SK-N-SH treated with all-trans-retinoic acid at 6 μM for 48 hours (cell line): ENCODE measurements at regions not wholly inside any gene's neighbourhood (a gene's known extent, or its start where the extent isn't known, plus 50 kb on each side); places are given as distances from the start of the nearest gene placed in this dataset.

Experiments
- ARNTL ChIP-seq: fragments of 450-650 bp; formaldehyde crosslinking; IDR thresholded peaks from 2 replicates; pipeline ENCODE4 v1.5.0; 2020; ENCODE audit warnings: low read depth, mild to moderate bottlenecking, moderate library complexity, borderline replicate concordance
- RARB ChIP-seq: fragments of 250-450 bp; sonication (Bioruptor Pico); IDR thresholded peaks from 2 replicates; pipeline ENCODE4 v1.8.0; 2021; ENCODE audit warnings: mild to moderate bottlenecking, moderate library complexity
- ZFP3 ChIP-seq: fragments of 250-450 bp; sonication (Bioruptor Pico); IDR thresholded peaks from 2 replicates; pipeline ENCODE4 v1.5.0; 2020; ENCODE audit warnings: mild to moderate bottlenecking, moderate library complexity
- ZNF8 ChIP-seq: fragments of 450-650 bp; formaldehyde crosslinking; IDR thresholded peaks from 2 replicates; pipeline ENCODE4 v1.5.0; 2020; ENCODE audit warnings: mild to moderate bottlenecking, moderate library complexity
- TF ChIP-seq, protein P1 (sequence below): fragments of 250-450 bp; sonication (Bioruptor Pico); IDR thresholded peaks from 2 replicates; pipeline ENCODE4 v1.8.0; 2021; ENCODE audit warnings: low read depth, mild to moderate bottlenecking, moderate library complexity, borderline replicate concordance
- TF ChIP-seq, protein P2 (sequence below): fragments of 250-450 bp; sonication (Bioruptor Pico); IDR thresholded peaks from 2 replicates; pipeline ENCODE4 v1.5.1; 2020; ENCODE audit warnings: low read depth, mild to moderate bottlenecking, moderate library complexity

DNA sequence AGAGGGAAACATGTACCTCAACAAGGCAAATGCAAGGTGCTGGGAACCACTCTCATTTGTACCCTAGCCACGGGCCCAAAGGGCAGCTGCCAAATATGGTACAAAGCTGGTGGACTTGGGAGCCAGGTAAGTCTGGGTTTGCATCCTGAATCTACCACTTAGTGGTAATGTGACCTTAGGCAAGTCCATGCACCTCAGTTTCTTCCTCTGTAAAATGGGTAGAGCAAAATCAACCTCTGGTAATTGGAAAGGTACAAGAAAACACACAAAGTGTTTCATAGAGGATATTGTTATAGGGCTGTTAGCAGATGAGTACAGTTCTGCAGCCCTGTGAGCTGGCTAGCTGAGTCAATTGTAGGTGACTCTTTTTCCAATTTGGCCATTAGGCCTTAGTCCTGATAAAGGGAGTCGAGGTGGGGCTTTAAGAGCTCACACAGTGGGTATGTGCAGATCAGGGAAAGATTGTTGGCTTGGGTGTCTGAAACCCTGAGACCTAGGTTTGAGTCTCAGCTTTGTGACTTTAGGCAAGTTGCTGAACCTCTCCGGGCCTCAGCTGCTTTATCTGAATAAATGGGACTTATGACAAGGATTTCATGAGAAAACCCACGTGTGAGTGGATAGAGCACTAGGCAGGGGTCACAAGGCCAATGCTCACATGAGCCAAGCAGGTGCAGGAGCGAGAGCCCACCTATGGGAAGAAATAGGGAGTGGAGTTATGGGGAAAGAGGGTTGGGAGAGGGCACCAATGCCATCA, 121.3 kb upstream of the GDF10 start:
- TF ChIP-seq, protein P1, sequence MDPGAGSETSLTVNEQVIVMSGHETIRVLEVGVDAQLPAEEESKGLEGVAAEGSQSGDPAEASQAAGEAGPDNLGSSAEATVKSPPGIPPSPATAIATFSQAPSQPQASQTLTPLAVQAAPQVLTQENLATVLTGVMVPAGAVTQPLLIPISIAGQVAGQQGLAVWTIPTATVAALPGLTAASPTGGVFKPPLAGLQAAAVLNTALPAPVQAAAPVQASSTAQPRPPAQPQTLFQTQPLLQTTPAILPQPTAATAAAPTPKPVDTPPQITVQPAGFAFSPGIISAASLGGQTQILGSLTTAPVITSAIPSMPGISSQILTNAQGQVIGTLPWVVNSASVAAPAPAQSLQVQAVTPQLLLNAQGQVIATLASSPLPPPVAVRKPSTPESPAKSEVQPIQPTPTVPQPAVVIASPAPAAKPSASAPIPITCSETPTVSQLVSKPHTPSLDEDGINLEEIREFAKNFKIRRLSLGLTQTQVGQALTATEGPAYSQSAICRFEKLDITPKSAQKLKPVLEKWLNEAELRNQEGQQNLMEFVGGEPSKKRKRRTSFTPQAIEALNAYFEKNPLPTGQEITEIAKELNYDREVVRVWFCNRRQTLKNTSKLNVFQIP (CRISPR knock-in tag): no peak
- no peak for TF ChIP-seq ARNTL (CRISPR knock-in tag)
- TF ChIP-seq, protein P2, sequence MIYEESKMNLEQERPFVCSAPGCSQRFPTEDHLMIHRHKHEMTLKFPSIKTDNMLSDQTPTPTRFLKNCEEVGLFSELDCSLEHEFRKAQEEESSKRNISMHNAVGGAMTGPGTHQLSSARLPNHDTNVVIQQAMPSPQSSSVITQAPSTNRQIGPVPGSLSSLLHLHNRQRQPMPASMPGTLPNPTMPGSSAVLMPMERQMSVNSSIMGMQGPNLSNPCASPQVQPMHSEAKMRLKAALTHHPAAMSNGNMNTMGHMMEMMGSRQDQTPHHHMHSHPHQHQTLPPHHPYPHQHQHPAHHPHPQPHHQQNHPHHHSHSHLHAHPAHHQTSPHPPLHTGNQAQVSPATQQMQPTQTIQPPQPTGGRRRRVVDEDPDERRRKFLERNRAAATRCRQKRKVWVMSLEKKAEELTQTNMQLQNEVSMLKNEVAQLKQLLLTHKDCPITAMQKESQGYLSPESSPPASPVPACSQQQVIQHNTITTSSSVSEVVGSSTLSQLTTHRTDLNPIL (CRISPR knock-in tag): no peak
- TF ChIP-seq RARB (CRISPR knock-in tag): no peak
- TF ChIP-seq ZNF8: no peak
- TF ChIP-seq ZFP3: no peak
